ENCODE measurements at regions not wholly inside any gene's neighbourhood (a gene's known extent, or its start where the extent isn't known, plus 50 kb on each side); places are given as distances from the start of the nearest gene placed in this dataset.

DNA sequence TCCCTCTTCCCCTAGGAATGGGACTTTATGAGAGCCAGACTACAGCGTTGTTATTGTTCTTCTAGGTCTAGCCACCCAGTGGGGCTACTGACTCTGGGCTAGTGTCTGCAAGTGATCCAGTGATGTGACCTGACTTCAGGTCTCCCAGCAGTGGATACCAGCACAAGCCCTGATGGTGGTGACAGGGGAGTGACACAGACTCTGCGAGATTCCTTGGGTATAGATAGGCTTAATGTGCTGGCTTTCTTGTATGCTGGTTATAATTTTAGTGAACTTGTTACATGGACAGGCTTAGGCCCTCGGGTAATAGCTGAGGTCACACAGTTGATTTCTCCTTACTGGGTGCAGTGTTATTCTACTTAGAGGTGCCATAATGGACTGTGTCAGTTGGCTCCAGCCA, 106.9 kb downstream of the TBC1D30 start:
- no peak for TF ChIP-seq POLR2AphosphoS5 (IDR thresholded peaks at IDR 0.05; ENCODE audit: low read depth, low read length)
- no peak for TF ChIP-seq POLR2A (IDR thresholded peaks at IDR 0.05; ENCODE audit: low read depth, low read length)
- TF ChIP-seq TAF1 (IDR thresholded peaks at IDR 0.05; ENCODE audit: borderline replicate concordance, low read depth, low read length): no peak
- FAIRE-seq: no peak

DNA sequence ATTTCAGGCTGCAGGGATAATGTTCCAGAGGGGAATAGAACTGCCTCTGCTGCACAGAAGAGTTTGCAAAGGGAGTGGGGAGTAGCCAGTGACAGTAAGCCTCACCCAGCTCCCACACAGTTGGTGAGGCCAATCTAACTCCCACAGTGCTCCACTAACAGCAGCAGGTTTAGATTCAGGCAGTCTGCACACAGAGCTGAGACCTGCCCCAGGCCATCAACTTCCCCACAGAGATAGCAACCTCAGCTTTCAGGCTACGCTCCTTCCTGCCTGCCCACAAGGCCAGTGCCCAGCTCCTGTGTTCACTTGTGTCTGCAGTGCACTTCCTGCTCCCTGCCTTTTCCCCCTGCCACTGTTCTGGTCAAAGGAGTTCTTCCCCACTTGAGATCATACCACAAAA, 107.5 kb downstream of the TBC1D30 start:
- FAIRE-seq (no peak), DNase-seq (ENCODE audit: insufficient read length) (no peak)

More for the DNA sequence above, 106.9 kb downstream of the TBC1D30 start:
- DNase-seq (ENCODE audit: insufficient read length): no peak

GRCh38 chr12:64933791-64934190, 109.3 kb downstream of the TBC1D30 start:
- no peak for FAIRE-seq
- no peak for DNase-seq (ENCODE audit: insufficient read length)
- TF ChIP-seq POLR2A (IDR thresholded peaks at IDR 0.05; ENCODE audit: low read depth, low read length): no peak
- TF ChIP-seq TAF1 (IDR thresholded peaks at IDR 0.05; ENCODE audit: borderline replicate concordance, low read depth, low read length): no peak
- no peak for TF ChIP-seq POLR2AphosphoS5 (IDR thresholded peaks at IDR 0.05; ENCODE audit: low read depth, low read length)

More for the DNA sequence above, 107.5 kb downstream of the TBC1D30 start:
- TF ChIP-seq POLR2AphosphoS5 (IDR thresholded peaks at IDR 0.05; ENCODE audit: low read depth, low read length) (no peak), TAF1 (IDR thresholded peaks at IDR 0.05; ENCODE audit: borderline replicate concordance, low read depth, low read length) (no peak), POLR2A (IDR thresholded peaks at IDR 0.05; ENCODE audit: low read depth, low read length) (no peak)

- no peak for TF ChIP-seq POLR2A (IDR thresholded peaks at IDR 0.05; ENCODE audit: low read depth, low read length)
- no peak for TF ChIP-seq TAF1 (IDR thresholded peaks at IDR 0.05; ENCODE audit: borderline replicate concordance, low read depth, low read length)
- TF ChIP-seq POLR2AphosphoS5 (IDR thresholded peaks at IDR 0.05; ENCODE audit: low read depth, low read length): no peak
- no peak for DNase-seq (ENCODE audit: insufficient read length)
- no peak for FAIRE-seq
These were observed 113.0 kb downstream of the TBC1D30 start for GRCh38 chr12:64937452-64937851.

DNA sequence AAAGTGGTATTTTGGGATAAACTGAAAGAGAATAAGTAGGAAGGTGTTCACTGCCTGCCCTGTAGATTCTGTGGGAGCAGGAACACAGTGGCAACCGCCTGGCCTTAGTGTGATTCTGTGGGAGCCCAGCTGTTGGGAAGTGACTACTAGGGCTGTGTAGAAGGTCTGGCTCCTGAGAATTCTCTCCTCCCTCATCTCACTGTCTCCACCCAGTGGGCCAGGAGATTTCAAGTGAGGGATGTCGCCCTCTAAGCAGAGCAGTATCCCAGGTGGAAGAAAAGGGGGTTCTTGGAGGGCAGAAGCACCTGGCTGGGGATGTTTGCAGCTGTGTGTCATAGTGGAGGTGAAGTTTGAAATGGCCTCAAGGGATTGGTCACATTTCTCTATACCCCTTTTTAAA, 113.7 kb downstream of the TBC1D30 start:
- no peak for TF ChIP-seq TAF1 (IDR thresholded peaks at IDR 0.05; ENCODE audit: borderline replicate concordance, low read depth, low read length)
- TF ChIP-seq POLR2A (IDR thresholded peaks at IDR 0.05; ENCODE audit: low read depth, low read length): no peak
- no peak for TF ChIP-seq POLR2AphosphoS5 (IDR thresholded peaks at IDR 0.05; ENCODE audit: low read depth, low read length)
- DNase-seq (ENCODE audit: insufficient read length) (no peak), FAIRE-seq (no peak)

- FAIRE-seq: no peak
These were observed 119.2 kb downstream of the TBC1D30 start for GRCh38 chr12:64943686-64944085.

DNA sequence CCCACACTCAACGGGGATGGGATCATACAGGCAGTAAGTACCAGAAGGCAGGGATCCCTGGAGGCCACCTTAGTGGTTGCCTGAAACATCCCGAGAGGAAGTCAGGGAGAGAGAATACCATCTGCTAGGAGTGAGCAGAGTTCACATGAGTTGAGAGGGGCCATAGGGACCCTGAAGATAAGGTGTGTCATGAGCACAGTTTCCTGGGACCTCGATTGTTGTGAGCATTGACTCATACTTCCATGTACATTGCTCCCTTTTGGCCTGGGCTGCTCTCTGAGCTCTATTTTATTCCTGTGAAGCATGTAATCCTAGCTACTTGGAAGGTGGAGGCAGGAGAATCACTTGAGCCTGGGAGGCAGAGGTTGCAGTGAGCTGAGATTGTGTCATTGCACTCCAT, 120.5 kb downstream of the TBC1D30 start:
- DNase-seq (ENCODE audit: insufficient read length): no peak
- FAIRE-seq: no peak

More at GRCh38 chr12:64943686-64944085, 119.2 kb downstream of the TBC1D30 start:
- no peak for DNase-seq (ENCODE audit: insufficient read length)
- TF ChIP-seq TAF1 (IDR thresholded peaks at IDR 0.05; ENCODE audit: borderline replicate concordance, low read depth, low read length): no peak

DNA sequence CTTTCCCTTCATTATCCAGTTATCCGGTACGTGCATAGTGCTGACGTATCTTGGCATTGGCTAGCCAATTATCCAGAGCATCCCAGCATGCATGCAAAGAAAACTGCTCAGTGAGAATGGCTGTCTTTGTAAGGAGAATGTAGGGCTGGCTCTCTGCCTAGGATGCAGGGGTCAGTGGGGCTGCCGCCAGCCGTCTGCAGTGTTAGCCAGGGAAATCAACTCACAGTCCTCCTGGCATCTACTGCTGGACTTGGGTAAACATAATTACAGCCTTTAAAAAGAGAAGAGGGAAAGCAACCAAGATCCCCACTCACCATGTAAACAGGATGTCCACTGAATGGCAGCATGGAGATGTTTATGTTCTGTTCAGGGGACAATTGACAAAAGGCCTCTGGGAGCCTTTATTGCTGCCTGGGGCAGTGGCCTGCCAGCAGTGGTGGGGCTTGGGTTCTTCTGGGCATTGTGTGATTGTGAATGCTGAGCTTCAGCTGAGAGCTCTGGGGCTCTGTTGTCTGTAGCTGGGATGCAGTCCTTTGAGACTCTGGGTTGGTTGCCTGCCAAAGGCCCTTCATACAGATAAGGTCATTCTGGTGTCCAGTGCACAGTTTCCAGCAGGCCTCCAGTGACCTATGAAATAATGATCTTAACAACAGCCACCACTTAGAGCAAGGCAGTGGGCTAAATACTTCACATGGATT, 121.8 kb downstream of the TBC1D30 start:
- FAIRE-seq (no peak), DNase-seq (ENCODE audit: insufficient read length) (no peak)

More for the DNA sequence above, 120.5 kb downstream of the TBC1D30 start:
- TF ChIP-seq POLR2AphosphoS5 (IDR thresholded peaks at IDR 0.05; ENCODE audit: low read depth, low read length) (no peak), TAF1 (IDR thresholded peaks at IDR 0.05; ENCODE audit: borderline replicate concordance, low read depth, low read length) (no peak), POLR2A (IDR thresholded peaks at IDR 0.05; ENCODE audit: low read depth, low read length) (no peak)

GRCh38 chr12:64950711-64951298, 126.4 kb downstream of the TBC1D30 start:
- no peak for FAIRE-seq
- DNase-seq (ENCODE audit: insufficient read length): no peak
- no peak for TF ChIP-seq POLR2AphosphoS5 (IDR thresholded peaks at IDR 0.05; ENCODE audit: low read depth, low read length)
- no peak for TF ChIP-seq POLR2A (IDR thresholded peaks at IDR 0.05; ENCODE audit: low read depth, low read length)
- TF ChIP-seq TAF1 (IDR thresholded peaks at IDR 0.05; ENCODE audit: borderline replicate concordance, low read depth, low read length): no peak

More for the DNA sequence above, 121.8 kb downstream of the TBC1D30 start:
- TF ChIP-seq POLR2AphosphoS5 (IDR thresholded peaks at IDR 0.05; ENCODE audit: low read depth, low read length) (no peak), TAF1 (IDR thresholded peaks at IDR 0.05; ENCODE audit: borderline replicate concordance, low read depth, low read length) (no peak), POLR2A (IDR thresholded peaks at IDR 0.05; ENCODE audit: low read depth, low read length) (no peak)

- peak; percentile 5 for FAIRE-seq
- no peak for DNase-seq (ENCODE audit: insufficient read length)
- TF ChIP-seq POLR2AphosphoS5 (IDR thresholded peaks at IDR 0.05; ENCODE audit: low read depth, low read length) (no peak), POLR2A (IDR thresholded peaks at IDR 0.05; ENCODE audit: low read depth, low read length) (no peak), TAF1 (IDR thresholded peaks at IDR 0.05; ENCODE audit: borderline replicate concordance, low read depth, low read length) (no peak)
These were observed 127.5 kb downstream of the TBC1D30 start for GRCh38 chr12:64951944-64952343.

DNA sequence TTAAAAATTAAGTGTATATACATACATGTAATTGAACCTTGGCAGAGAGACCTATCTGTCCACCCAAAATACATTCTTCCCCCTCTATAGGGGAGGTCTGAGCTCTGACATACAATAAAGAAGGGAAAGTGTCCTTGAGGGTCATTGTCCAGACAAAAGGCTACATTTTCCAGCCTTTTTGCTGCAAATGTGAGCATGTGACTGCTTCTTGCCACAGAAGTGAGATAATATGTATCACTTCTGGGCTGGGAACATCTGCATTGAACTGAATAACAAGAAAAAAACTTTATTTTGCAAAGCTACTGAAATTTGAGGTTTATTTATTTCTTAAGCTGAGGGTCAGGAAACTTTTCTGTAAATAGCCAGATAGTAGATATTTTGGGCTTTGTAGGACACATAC, 131.3 kb downstream of the TBC1D30 start:
- DNase-seq (ENCODE audit: insufficient read length) (no peak), FAIRE-seq (no peak)
- TF ChIP-seq TAF1 (IDR thresholded peaks at IDR 0.05; ENCODE audit: borderline replicate concordance, low read depth, low read length) (no peak), POLR2AphosphoS5 (IDR thresholded peaks at IDR 0.05; ENCODE audit: low read depth, low read length) (no peak), POLR2A (IDR thresholded peaks at IDR 0.05; ENCODE audit: low read depth, low read length) (no peak)

DNA sequence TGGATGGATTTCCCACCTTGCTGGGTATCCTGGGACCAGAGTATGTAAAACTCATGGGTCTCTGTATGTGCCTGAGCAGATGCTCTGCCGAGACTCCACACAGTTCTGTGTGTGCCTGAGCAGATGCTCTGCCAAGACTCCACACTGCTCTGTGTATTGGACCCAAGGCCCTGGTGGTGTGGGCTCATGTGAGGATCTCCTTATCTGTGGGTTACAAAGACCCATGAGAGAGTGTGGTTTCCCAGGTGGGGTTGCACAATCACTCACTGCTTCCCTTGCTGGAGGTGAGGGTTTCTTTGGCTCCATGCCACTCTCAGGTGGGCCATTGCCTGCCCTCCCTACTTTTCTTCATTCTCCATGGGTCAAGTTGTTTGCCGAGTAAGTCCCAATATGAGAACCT, 141.5 kb downstream of the TBC1D30 start:
- no peak for DNase-seq (ENCODE audit: insufficient read length)
- TF ChIP-seq POLR2AphosphoS5 (IDR thresholded peaks at IDR 0.05; ENCODE audit: low read depth, low read length): no peak
- TF ChIP-seq TAF1 (IDR thresholded peaks at IDR 0.05; ENCODE audit: borderline replicate concordance, low read depth, low read length): no peak
- no peak for TF ChIP-seq POLR2A (IDR thresholded peaks at IDR 0.05; ENCODE audit: low read depth, low read length)
- no peak for FAIRE-seq

Data from GM12892 (cell line).